ENCODE measurements at regions not wholly inside any gene's neighbourhood (a gene's known extent, or its start where the extent isn't known, plus 50 kb on each side); places are given as distances from the start of the nearest gene placed in this dataset.

- Histone ChIP-seq H3K36me3 (ENCODE audit: control insufficient read depth, insufficient read depth, low read length) (no peaks in the 10 kb centered on the region), H3K27me3 (ENCODE audit: control insufficient read depth, insufficient read depth, low read length) (peaks cover 23% of the 10 kb centered on the region), H3K4me1 (ENCODE audit: control insufficient read depth, insufficient read depth, low read length) (peaks cover 9% of the 10 kb centered on the region), H3K9me3 (replicated peaks; ENCODE audit: control insufficient read depth, low read depth, low read length) (no peaks in the 10 kb centered on the region), H3K27ac (ENCODE audit: low read length) (no peak overlapping the region), H3K4me3 (ENCODE audit: low read length) (no peak overlapping the region)
- DNase-seq, result no peak
- 32% methylated on average over 4 of the region's 8 CpGs for WGBS (ENCODE audit: insufficient coverage)
Measured at GRCh38 chr1:22262583-22262982, 119.7 kb upstream of the WNT4 start.

GRCh38 chr1:22263359-22263758, 120.5 kb upstream of the WNT4 start:
- no peak for DNase-seq
- 51% methylated on average over 10 of the region's 10 CpGs for WGBS (ENCODE audit: insufficient coverage)
- H3K27me3 ChIP-seq (ENCODE audit: control insufficient read depth, insufficient read depth, low read length), result peaks cover 23% of the 10 kb centered on the region
- no peak overlapping the region for H3K4me3 ChIP-seq (ENCODE audit: low read length)
- H3K9me3 ChIP-seq (replicated peaks; ENCODE audit: control insufficient read depth, low read depth, low read length), result no peaks in the 10 kb centered on the region
- no peak overlapping the region for H3K27ac ChIP-seq (ENCODE audit: low read length)
- peaks cover 9% of the 10 kb centered on the region for H3K4me1 ChIP-seq (ENCODE audit: control insufficient read depth, insufficient read depth, low read length)
- H3K36me3 ChIP-seq (ENCODE audit: control insufficient read depth, insufficient read depth, low read length), result no peaks in the 10 kb centered on the region

- H3K4me1 ChIP-seq (ENCODE audit: control insufficient read depth, insufficient read depth, low read length), result peaks cover 9% of the 10 kb centered on the region
- H3K27me3 ChIP-seq (ENCODE audit: control insufficient read depth, insufficient read depth, low read length), result peaks cover 21% of the 10 kb centered on the region
- H3K36me3 ChIP-seq (ENCODE audit: control insufficient read depth, insufficient read depth, low read length), result no peaks in the 10 kb centered on the region
- WGBS (ENCODE audit: insufficient coverage), result 51% methylated on average over 9 of the region's 15 CpGs
- H3K4me3 ChIP-seq (ENCODE audit: low read length), result no peak overlapping the region
- no peak for DNase-seq
- no peak overlapping the region for H3K27ac ChIP-seq (ENCODE audit: low read length)
- H3K9me3 ChIP-seq (replicated peaks; ENCODE audit: control insufficient read depth, low read depth, low read length), result no peaks in the 10 kb centered on the region
Measured at GRCh38 chr1:22264464-22265341, 121.8 kb upstream of the WNT4 start.

DNA sequence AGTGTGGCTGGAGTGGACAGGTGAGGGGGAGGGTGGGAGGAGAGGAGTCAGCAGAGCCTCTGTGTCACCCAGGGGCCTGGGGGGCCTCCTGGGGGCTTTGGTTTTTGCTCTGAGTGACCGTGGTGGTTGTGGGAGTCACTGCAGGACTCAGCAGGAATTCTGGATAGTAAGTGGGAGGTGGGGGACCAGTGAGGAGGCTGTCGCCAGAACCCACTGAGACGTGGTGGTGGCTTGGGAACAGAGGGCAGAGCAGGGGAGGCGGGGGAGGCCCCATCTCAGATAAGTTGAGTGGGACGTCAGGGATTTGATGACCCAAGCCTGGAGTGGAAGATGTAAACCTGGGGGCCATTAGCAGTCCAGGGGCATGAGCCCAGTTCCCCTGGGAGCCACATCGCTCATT, 123.2 kb upstream of the WNT4 start:
- WGBS (ENCODE audit: insufficient coverage), result 38% methylated on average over 3 of the region's 6 CpGs
- DNase-seq, result no peak

GRCh38 chr1:22267413-22268175, 124.7 kb upstream of the WNT4 start:
- peaks cover 21% of the 10 kb centered on the region for H3K27me3 ChIP-seq (ENCODE audit: control insufficient read depth, insufficient read depth, low read length)
- no peaks in the 10 kb centered on the region for H3K9me3 ChIP-seq (replicated peaks; ENCODE audit: control insufficient read depth, low read depth, low read length)
- no peak overlapping the region for H3K4me3 ChIP-seq (ENCODE audit: low read length)
- H3K4me1 ChIP-seq (ENCODE audit: control insufficient read depth, insufficient read depth, low read length), result peaks cover 9% of the 10 kb centered on the region
- no peaks in the 10 kb centered on the region for H3K36me3 ChIP-seq (ENCODE audit: control insufficient read depth, insufficient read depth, low read length)
- 56% methylated on average over 17 of the region's 22 CpGs for WGBS (ENCODE audit: insufficient coverage)
- no peak overlapping the region for H3K27ac ChIP-seq (ENCODE audit: low read length)
- no peak for DNase-seq

More for the DNA sequence above, 123.2 kb upstream of the WNT4 start:
- no peak overlapping the region for H3K4me3 ChIP-seq (ENCODE audit: low read length)
- H3K27ac ChIP-seq (ENCODE audit: low read length), result no peak overlapping the region
- H3K4me1 ChIP-seq (ENCODE audit: control insufficient read depth, insufficient read depth, low read length), result peaks cover 9% of the 10 kb centered on the region
- H3K27me3 ChIP-seq (ENCODE audit: control insufficient read depth, insufficient read depth, low read length), result peaks cover 24% of the 10 kb centered on the region
- no peaks in the 10 kb centered on the region for H3K9me3 ChIP-seq (replicated peaks; ENCODE audit: control insufficient read depth, low read depth, low read length)
- no peaks in the 10 kb centered on the region for H3K36me3 ChIP-seq (ENCODE audit: control insufficient read depth, insufficient read depth, low read length)

DNA sequence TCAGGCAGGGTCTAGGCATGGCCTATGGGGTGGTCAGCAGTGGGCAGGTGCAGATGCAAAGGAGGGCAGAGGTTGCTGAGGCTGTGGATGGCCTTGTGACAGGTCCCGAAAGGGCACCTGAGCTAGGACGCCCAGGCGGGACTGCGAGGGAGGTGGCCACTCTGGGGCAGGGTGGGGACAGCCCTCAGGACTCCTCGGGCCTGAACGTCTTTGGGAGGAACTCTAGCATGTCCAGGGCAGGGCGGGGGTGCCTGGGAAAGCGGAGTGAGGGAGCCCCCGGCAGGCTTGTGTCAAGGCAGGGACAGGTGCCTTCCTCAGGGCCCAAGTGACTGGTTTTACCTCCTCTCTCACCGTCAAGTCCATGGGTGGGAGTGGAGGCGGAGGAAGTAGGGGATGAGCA, 125.4 kb upstream of the WNT4 start:
- 58% methylated on average over 6 of the region's 11 CpGs for WGBS (ENCODE audit: insufficient coverage)
- Histone ChIP-seq H3K36me3 (ENCODE audit: control insufficient read depth, insufficient read depth, low read length) (no peaks in the 10 kb centered on the region), H3K4me1 (ENCODE audit: control insufficient read depth, insufficient read depth, low read length) (peaks cover 4% of the 10 kb centered on the region), H3K27me3 (ENCODE audit: control insufficient read depth, insufficient read depth, low read length) (peaks cover 23% of the 10 kb centered on the region), H3K9me3 (replicated peaks; ENCODE audit: control insufficient read depth, low read depth, low read length) (no peaks in the 10 kb centered on the region), H3K4me3 (ENCODE audit: low read length) (no peak overlapping the region), H3K27ac (ENCODE audit: low read length) (no peak overlapping the region)
- DNase-seq, result no peak

- H3K27ac ChIP-seq (ENCODE audit: low read length), result no peak overlapping the region
- no peak overlapping the region for H3K4me3 ChIP-seq (ENCODE audit: low read length)
- no peaks in the 10 kb centered on the region for H3K36me3 ChIP-seq (ENCODE audit: control insufficient read depth, insufficient read depth, low read length)
- no peaks in the 10 kb centered on the region for H3K9me3 ChIP-seq (replicated peaks; ENCODE audit: control insufficient read depth, low read depth, low read length)
- 41% methylated on average over 7 of the region's 8 CpGs for WGBS (ENCODE audit: insufficient coverage)
- H3K27me3 ChIP-seq (ENCODE audit: control insufficient read depth, insufficient read depth, low read length), result peaks cover 23% of the 10 kb centered on the region
- DNase-seq, result no peak
- no peaks in the 10 kb centered on the region for H3K4me1 ChIP-seq (ENCODE audit: control insufficient read depth, insufficient read depth, low read length)
Measured at GRCh38 chr1:22271847-22272801, 129.2 kb upstream of the WNT4 start.

DNA sequence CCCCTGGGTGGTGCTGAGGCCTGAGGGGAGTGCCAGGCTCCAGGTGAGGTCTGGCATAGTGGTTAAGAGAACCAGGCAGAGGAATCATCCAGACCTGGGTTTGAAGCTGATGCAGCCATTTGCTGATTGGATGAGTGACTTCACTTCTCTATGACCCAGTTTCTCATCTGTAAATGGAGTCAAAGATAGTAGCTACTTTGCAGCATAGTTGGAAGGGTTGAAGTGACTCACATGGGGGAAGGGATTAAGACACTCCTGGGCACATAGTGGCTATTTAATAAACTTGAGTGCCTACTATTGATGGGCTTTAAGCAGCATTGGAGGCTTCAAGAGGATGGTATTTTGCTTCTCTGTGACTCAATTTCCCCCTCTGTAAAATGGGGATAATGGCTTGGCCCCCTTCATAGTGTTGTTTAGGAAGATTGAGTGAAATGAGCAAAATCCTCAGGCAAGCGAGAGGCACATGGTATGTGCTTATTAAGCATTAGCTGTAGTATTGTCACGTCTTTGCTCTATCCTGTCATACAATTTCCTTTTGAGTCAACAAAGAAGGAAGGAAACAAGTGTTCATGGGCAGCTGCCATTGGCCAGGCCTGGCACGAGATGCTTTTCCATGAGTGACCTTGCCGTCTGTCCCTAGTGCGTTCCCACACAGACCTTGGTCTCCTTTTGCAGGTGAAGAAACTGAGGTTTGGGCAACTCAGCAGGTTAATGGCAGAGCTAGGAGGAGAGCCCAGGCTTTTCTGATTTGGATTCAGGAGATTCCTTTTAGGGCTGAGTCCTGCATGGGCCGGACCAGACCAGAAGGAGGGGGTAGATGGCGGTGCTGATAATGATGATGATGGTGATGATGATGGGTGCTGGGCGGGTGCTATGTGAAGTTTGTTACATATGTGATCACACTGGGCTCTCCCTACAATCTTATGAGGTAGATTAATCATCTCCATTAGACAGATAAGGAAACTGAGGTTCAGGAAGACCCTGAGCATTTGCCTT, 131.1 kb upstream of the WNT4 start:
- H3K36me3 ChIP-seq (ENCODE audit: control insufficient read depth, insufficient read depth, low read length), result no peaks in the 10 kb centered on the region
- DNase-seq, result no peak
- H3K4me1 ChIP-seq (ENCODE audit: control insufficient read depth, insufficient read depth, low read length), result no peaks in the 10 kb centered on the region
- peaks cover 26% of the 10 kb centered on the region for H3K27me3 ChIP-seq (ENCODE audit: control insufficient read depth, insufficient read depth, low read length)
- no peak overlapping the region for H3K27ac ChIP-seq (ENCODE audit: low read length)
- no peaks in the 10 kb centered on the region for H3K9me3 ChIP-seq (replicated peaks; ENCODE audit: control insufficient read depth, low read depth, low read length)
- H3K4me3 ChIP-seq (ENCODE audit: low read length), result no peak overlapping the region
- WGBS (ENCODE audit: insufficient coverage), result 79% methylated on average over 4 of the region's 8 CpGs

DNA sequence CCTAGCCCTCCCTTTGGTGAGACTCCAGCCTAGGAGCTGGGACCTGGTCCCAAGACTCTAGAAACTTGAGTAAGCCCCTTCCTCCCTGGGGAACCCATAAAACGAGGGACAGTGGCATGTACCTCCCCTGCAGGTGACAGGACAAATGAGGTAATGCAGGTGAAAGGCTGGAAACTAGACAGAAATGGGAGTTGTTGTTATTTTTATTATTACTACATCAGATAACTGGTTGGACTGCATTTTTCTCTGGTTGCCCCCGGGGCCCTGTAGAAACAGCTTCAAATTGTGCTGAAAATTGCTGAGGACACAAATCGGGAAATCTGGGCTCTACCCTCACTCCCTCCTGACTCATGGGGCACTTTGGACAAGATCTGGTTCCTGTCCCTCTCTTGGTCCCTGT, 132.3 kb upstream of the WNT4 start:
- Histone ChIP-seq H3K9me3 (replicated peaks; ENCODE audit: control insufficient read depth, low read depth, low read length) (no peaks in the 10 kb centered on the region), H3K4me1 (ENCODE audit: control insufficient read depth, insufficient read depth, low read length) (no peaks in the 10 kb centered on the region), H3K27ac (ENCODE audit: low read length) (no peak overlapping the region), H3K36me3 (ENCODE audit: control insufficient read depth, insufficient read depth, low read length) (no peaks in the 10 kb centered on the region), H3K27me3 (ENCODE audit: control insufficient read depth, insufficient read depth, low read length) (peaks cover 24% of the 10 kb centered on the region), H3K4me3 (ENCODE audit: low read length) (no peak overlapping the region)
- 66% methylated on average over 2 of the region's 3 CpGs for WGBS (ENCODE audit: insufficient coverage)
- no peak for DNase-seq

Measured in muscle of leg (tissue), 3 donors.